HepG2 (cell line): ENCODE measurements at regions not wholly inside any gene's neighbourhood (a gene's known extent, or its start where the extent isn't known, plus 50 kb on each side); places are given as distances from the start of the nearest gene placed in this dataset.
A peak's percentile ranks its signal among the peaks of the same experiment; 100 is the strongest.

Source experiments
- ATF7-NPFF ChIP-seq: sonication (generic); formaldehyde crosslinking; IDR thresholded peaks from 2 replicates; pipeline ENCODE4 v1.8.1; 2023; ENCODE audit warnings: mild to moderate bottlenecking, low read depth, missing genetic modification reagents, moderate library complexity
- CENPX ChIP-seq: sonication (generic); formaldehyde crosslinking; IDR thresholded peaks from 2 replicates; pipeline ENCODE4 v1.9.0; 2021; ENCODE audit warnings: mild to moderate bottlenecking, missing genetic modification reagents, moderate library complexity
- ELK4 ChIP-seq: sonication (generic); formaldehyde crosslinking; IDR thresholded peaks from 2 replicates; pipeline ENCODE4 v1.9.0; 2021; ENCODE audit warnings: missing genetic modification reagents, borderline replicate concordance
- HCFC1 ChIP-seq: fragments of 150-350 bp; IDR thresholded peaks from 2 replicates; pipeline ENCODE4 v1.6.1; 2014; ENCODE audit warnings: low read depth, low read length
- HMGXB3 ChIP-seq: sonication (generic); formaldehyde crosslinking; IDR thresholded peaks from 2 replicates; pipeline ENCODE4 v1.4.0; 2020; ENCODE audit warnings: missing genetic modification reagents, borderline replicate concordance
- KAT2B ChIP-seq: fragments of 150-350 bp; IDR thresholded peaks from 2 replicates; pipeline ENCODE4 v1.6.1; 2014; ENCODE audit warnings: low read depth, low read length, borderline replicate concordance
- NCOA1 ChIP-seq: sonication (generic); formaldehyde crosslinking; IDR thresholded peaks from 2 replicates; pipeline ENCODE4 v1.9.0; 2021; ENCODE audit warnings: missing genetic modification reagents
- SAFB2 ChIP-seq: sonication (generic); formaldehyde crosslinking; IDR thresholded peaks from 2 replicates; pipeline ENCODE4 v1.5.1; 2020; ENCODE audit warnings: missing genetic modification reagents, low read depth, mild to moderate bottlenecking, borderline replicate concordance
- SNAI1 ChIP-seq: sonication (generic); formaldehyde crosslinking; IDR thresholded peaks from 2 replicates; pipeline ENCODE4 v1.5.0; 2020; ENCODE audit warnings: mild to moderate bottlenecking, missing genetic modification reagents, borderline replicate concordance
- ZFX ChIP-seq: sonication (generic); formaldehyde crosslinking; IDR thresholded peaks from 2 replicates; pipeline ENCODE4 v1.4.0; 2020; ENCODE audit warnings: mild to moderate bottlenecking, low read depth, missing genetic modification reagents, moderate library complexity
- ZMAT5 ChIP-seq: sonication (generic); formaldehyde crosslinking; IDR thresholded peaks from 2 replicates; pipeline ENCODE4 v1.5.0; 2020; ENCODE audit warnings: mild to moderate bottlenecking, low read depth, missing genetic modification reagents, borderline replicate concordance
- ZNF263 ChIP-seq: sonication (generic); formaldehyde crosslinking; IDR thresholded peaks from 2 replicates; pipeline ENCODE4 v1.4.0; 2020; ENCODE audit warnings: missing genetic modification reagents
- ZNF296 ChIP-seq: sonication (generic); formaldehyde crosslinking; conservative IDR thresholded peaks from 2 replicates; pipeline ENCODE4 v1.5.0; 2020; ENCODE audit warnings: mild to moderate bottlenecking, missing genetic modification reagents
- ZNF337 ChIP-seq: sonication (generic); formaldehyde crosslinking; IDR thresholded peaks from 2 replicates; pipeline ENCODE4 v1.5.1; 2020; ENCODE audit warnings: missing genetic modification reagents, low read depth, mild to moderate bottlenecking, borderline replicate concordance
- ZNF34 ChIP-seq: sonication (generic); formaldehyde crosslinking; IDR thresholded peaks from 2 replicates; pipeline ENCODE4 v1.4.0; 2020; ENCODE audit warnings: mild to moderate bottlenecking, missing genetic modification reagents, borderline replicate concordance
- ZNF343 ChIP-seq: sonication (generic); formaldehyde crosslinking; IDR thresholded peaks from 2 replicates; pipeline ENCODE4 v1.4.0; 2020; ENCODE audit warnings: mild to moderate bottlenecking, missing genetic modification reagents
- ZNF44 ChIP-seq: sonication (generic); formaldehyde crosslinking; IDR thresholded peaks from 2 replicates; pipeline ENCODE4 v1.5.1; 2020; ENCODE audit warnings: mild to moderate bottlenecking, missing genetic modification reagents
- ZNF530 ChIP-seq: sonication (generic); formaldehyde crosslinking; IDR thresholded peaks from 2 replicates; pipeline ENCODE4 v1.5.0; 2020; ENCODE audit warnings: low read depth, mild to moderate bottlenecking, missing genetic modification reagents
- ZNF574 ChIP-seq: sonication (generic); formaldehyde crosslinking; IDR thresholded peaks from 2 replicates; pipeline ENCODE4 v1.4.0; 2020; ENCODE audit warnings: missing genetic modification reagents
- ZNF775 ChIP-seq: sonication (generic); formaldehyde crosslinking; IDR thresholded peaks from 2 replicates; pipeline ENCODE4 v1.4.0; 2020; ENCODE audit warnings: missing genetic modification reagents, mild to moderate bottlenecking, moderate library complexity, borderline replicate concordance

GRCh38 chr10:30542001-30542894 is 87.3 kb downstream of the LYZL2 start (continued):
- TF ChIP-seq ZNF34 (no peak), NCOA1 (peak; percentile 88; the same call in 1 of the 2 replicates), KAT2B (peak; percentile 17; the same call in 1 of the 2 replicates), HCFC1 (no peak), ELK4 (CRISPR knock-in tag) (no peak), ZNF263 (CRISPR knock-in tag) (no peak), ZNF337 (no peak), ZNF296 (CRISPR knock-in tag) (no peak), ZMAT5 (no peak), SAFB2 (CRISPR knock-in tag) (peak; percentile 36; the same call in 1 of the 2 replicates), ZFX (CRISPR knock-in tag) (peak; percentile 33; the same call in 1 of the 2 replicates), ATF7-NPFF (CRISPR knock-in tag) (peak; percentile 42), SNAI1 (CRISPR knock-in tag) (no peak), HMGXB3 (CRISPR knock-in tag) (peak; percentile 65; the same call in 1 of the 2 replicates), CENPX (CRISPR knock-in tag) (no peak), ZNF775 (CRISPR knock-in tag) (no peak), ZNF343 (CRISPR knock-in tag) (no peak), ZNF44 (CRISPR knock-in tag) (peak; percentile 30; the same call in 1 of the 2 replicates), ZNF574 (CRISPR knock-in tag) (peak; percentile 67; the same call in 1 of the 2 replicates), ZNF530 (CRISPR knock-in tag) (no peak)
